GM18951 (cell line): ENCODE measurements at regions not wholly inside any gene's neighbourhood (a gene's known extent, or its start where the extent isn't known, plus 50 kb on each side); places are given as distances from the start of the nearest gene placed in this dataset.

Source experiments
- POLR2A ChIP-seq: IDR thresholded peaks from 4 replicates; pipeline ENCODE4 v1.6.1; 2011; ENCODE audit warnings: mild to moderate bottlenecking; ENCODE audit not compliant: insufficient read length, insufficient read depth; ENCODE audit errors: extremely low read depth
- in situ Hi-C: fragments of 300-500 bp; cut with MboI; formaldehyde crosslinking; loops from one replicate; pipeline ENCODE4 v1.12.0; 2022; ENCODE audit warnings: low sequenced_read_pairs, mixed read lengths, inconsistent platforms; ENCODE audit not compliant: unreplicated experiment

DNA sequence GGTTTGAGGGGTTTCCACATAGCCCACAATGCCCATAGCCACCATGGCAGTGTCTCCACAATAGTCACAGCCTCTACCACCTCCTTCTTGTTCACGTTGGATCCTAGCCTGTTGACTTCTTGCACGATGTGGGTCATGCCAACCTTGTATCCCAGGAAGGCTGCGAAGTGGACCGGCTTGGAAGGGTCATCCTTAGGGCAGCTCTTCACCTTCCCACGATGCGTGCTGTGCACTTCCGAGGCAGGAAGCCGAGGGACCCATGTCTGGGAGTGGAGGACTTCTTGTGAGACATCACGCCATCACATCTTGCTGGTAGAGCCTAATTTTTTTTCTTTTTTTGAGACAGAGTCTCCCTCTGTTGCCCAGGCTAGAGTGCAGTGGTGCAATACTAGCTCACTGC, 144.6 kb upstream of the ASB18 start:
- in situ Hi-C loops = no loop called here
- no peak for TF ChIP-seq POLR2A

DNA sequence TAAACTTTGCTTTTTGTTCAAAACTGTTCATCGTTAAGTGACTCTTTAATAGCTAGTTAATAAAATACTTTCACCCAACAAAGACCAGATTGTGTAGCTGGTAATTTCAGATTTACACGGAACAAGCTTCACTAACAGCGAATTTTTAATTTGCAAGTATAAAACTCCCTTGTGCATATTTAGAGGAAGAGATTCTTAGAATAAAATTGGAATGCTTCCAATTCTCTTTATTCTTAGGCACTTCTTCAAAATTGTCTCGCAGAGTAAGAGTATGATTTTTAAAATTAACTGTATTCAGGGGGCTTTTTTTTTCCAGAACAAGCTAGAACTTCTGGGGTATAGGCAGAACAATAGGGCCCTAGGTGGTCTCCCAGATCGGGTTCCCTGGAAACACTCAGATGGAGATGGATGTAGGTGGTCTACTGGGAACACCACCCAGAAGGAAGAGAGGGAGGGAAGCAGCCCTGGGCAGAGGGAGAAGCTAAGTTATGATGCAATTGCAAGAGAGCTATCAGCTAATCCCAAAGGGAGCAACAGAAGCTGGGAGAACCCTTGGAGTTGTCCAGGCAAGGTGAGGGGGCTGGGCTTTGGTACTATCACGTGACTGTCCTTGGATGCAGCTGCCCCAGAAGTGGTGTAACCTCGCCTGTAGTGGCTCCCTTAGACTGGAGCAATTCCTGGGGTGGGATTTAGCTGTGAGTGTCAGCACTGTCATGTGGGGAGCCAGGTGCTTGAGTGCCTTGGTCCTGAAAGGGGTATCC, 151.7 kb upstream of the ASB18 start:
- in situ Hi-C loops = no loop called here
- TF ChIP-seq POLR2A = no peak

DNA sequence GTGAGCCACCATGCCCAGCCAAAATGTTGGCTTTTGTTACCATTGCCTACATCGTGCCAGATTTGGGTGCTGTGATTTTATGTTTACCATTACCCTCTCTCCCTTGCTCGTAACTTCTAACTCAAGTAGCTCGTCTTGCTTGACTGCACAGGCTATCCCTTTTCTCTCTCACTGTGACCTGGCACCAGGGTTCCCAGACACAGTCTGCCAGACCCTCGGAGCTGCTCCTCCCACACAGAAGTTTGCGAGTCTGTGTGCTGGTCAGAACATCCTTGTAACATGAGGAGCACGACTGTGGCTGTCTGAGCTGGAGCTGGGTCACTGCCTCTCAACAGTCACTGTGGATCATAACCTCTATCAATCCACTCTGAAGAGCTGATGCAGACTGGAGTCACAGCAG, 152.5 kb upstream of the ACKR3 start:
- TF ChIP-seq POLR2A = no peak
- in situ Hi-C loops = no loop called here

DNA sequence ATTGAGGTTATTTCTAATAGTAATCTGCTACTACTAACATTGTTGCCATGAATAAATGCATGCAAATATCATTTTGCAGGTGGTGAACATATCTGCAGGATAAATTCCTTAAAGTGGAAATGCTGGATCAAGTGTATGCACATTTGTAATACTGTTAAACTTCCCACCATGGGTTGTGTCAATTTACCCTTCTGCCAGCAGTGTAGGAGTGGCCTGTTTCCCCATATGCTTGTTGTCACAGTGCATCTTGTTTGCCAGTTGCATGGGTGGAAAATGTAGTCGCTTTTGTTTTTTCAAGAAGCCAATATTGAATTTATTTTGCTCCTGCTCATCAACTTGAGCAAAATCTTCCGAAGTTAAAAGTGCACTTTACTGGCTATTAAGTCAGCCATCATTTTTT, 139.0 kb upstream of the ACKR3 start:
- in situ Hi-C loops = no loop called here

DNA sequence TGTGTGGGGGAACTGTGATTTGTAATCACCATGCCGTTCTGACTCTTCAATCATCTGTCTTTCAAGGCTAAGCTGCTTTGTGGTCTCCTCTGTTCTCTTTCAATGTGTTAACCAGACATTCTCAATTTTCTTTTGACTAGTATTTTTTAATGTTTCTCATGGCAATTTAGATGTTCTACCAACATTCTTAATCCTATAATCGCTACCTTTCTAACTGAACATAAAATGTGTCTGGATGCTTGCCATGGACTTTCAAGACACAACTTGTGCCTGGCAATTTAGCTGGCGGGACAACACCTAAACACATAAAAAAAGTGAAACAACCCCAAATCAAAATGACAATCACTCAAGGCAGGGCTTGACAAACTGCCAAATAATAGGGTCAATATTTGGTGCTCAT, 135.0 kb upstream of the ACKR3 start:
- no peak for TF ChIP-seq POLR2A
- in situ Hi-C loops = no loop called here

More for the DNA sequence above, 139.0 kb upstream of the ACKR3 start:
- no peak for TF ChIP-seq POLR2A

DNA sequence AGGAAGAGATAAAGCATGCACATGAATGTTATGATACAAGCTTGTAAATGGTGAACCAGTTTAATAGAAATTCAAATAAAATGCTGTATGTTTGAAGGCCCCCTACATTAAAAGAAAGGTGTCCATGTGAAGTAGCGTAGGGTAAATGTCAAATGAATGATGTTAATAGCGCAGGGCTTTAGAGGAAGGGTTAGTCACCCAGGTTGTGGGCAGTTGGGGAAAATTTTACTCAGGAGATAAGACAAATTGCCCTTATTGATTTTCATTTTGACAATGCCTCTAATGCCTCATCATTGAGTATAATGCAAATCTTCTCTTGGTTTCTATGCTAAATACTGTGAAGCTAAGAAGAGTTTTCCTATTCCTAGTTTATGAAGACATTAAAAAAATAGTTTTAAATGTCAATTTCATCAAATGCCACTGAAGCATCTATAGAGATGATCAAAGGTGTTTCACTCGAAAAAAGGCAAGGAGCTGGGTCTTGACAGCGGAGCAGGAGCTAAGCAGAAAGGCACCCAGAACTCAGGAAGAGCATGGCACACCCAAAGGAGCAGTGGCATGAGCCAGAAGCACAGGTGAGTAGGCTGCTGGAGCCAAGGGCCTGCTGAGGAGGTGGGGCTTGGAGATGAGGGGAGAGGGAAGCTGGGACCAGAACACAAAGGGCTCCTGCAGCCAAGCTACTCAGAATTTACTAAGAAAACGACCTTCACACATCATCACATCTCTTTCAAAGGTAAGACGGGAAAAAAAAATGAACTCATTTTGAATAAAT, 129.3 kb upstream of the ACKR3 start:
- in situ Hi-C loops = no loop called here
- no peak for TF ChIP-seq POLR2A

DNA sequence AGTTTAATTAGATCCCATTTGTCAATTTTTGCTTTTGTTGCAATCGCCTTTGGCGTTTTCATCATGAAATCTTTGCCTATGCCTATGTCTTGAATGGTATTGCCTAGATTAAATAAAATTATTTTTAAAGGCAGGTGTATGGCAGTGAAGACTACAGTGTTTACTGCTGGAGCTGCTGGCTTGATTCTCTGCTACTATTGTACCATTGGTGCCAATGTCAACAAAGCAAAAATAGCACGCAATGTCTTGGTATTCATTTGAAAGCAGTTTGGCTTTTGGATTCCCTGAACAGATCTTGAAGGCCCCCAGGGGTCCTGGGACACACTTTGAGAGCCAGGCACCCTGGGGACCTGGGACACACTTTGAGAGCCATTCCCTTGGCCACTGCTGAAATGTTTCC, 125.4 kb upstream of the ACKR3 start:
- in situ Hi-C loops = no loop called here

DNA sequence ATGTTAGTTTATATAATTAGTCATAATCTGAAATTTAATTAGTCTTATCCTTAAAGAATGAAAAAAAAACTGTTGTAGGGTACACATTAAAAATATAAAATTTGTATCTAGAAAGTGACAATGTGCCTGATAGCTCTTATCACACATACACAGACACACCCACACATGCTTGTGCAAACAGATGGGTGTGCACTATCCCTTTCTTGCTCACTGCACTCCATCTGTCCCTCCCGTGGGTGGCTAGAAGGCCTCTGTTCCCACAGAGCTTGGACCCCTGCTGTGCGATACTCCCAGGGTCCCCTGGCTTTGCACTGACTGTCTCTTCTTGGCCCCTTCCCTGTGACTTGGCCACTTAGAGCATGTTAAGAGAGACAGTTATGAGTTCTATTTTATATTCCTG, 123.9 kb upstream of the ACKR3 start:
- in situ Hi-C loops = no loop called here
- no peak for TF ChIP-seq POLR2A

More for the DNA sequence above, 125.4 kb upstream of the ACKR3 start:
- TF ChIP-seq POLR2A = no peak

DNA sequence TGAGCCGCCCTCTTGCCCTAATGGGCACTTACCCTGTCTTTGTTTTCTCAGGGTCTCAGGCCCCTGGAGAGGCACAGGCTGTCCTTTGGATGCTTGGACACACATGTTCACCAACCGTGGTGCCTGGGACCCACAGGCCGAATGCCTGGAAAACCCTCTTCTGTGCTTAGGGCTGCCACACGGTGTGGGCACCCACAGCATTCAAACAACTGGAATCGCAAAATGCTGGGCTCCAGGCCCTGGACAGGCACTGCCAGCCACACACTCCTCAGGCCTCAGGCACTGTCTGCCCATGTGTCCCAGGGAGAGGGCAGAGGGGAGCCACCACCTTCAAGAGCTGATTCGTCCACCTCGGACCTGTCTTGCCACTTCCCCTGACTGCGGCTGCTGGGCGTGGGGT, 123.1 kb upstream of the ACKR3 start:
- no peak for TF ChIP-seq POLR2A
- in situ Hi-C loops = no loop called here

DNA sequence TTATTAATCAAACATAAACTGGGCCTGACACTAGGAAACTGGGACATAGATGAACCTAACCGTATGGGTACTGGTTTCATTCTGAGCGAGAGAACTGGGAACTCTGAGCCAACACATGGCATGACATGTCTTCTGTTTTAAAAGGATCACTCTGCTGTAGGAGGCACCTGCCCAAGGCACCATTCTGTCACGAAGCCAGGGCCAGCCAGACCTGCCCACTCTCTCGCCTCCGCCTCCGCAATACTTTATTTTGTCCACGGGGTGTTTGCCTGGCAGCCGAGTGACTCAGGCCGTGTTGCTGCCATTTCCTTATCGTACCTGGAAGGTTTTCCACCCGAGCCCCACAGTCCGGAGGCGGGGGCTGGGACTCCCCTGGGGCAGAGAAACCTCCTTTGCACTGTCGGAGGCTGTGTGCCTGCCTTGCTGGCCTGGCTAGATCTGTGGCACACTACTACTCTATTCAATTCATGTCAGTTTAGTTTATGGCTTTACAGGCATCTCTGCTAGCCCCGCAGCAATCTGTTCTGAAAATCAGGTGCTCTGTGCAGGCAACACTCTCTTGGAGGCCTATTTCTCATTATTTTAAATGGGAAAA, 120.4 kb upstream of the ACKR3 start:
- no peak for TF ChIP-seq POLR2A
- in situ Hi-C loops = no loop called here

DNA sequence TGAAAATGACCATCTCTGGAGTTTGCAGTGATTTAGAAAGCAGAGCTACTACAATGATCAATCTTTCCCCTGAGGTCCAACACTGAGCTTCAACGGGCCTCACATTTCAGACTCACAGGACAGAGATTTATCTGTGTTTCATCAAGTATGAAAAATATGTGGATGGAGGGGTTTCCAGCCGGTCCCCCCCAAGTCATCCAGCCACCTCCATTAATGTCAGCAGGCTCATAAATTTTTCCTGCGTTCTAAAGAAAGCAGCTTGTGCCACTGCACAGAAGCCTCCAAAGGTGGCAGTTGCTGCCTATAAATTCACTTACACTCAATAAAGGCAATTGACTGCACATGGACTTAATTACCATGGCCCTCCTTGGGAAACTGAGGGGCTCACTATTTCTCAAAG, 117.4 kb upstream of the ACKR3 start:
- no peak for TF ChIP-seq POLR2A
- in situ Hi-C loops = no loop called here

DNA sequence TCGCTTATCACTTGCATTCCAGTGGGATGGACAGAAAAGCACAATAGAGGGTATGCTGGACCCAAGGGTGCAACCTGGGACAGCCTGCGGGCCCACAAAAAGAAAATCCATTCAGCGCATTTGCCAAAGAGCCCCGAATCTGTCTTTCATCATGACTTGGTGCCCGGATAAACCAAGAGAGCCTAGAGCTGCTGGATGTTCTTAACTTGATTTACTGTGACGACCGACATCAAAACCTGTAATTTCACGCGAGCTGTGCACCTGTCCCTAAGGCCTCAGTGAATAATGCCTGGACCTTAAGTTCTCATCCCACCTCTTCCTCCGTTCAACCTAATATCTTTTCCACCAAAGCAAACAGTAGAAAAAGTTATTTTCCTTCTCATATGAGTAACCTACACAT, 115.5 kb upstream of the ACKR3 start:
- TF ChIP-seq POLR2A = no peak
- in situ Hi-C loops = no loop called here

DNA sequence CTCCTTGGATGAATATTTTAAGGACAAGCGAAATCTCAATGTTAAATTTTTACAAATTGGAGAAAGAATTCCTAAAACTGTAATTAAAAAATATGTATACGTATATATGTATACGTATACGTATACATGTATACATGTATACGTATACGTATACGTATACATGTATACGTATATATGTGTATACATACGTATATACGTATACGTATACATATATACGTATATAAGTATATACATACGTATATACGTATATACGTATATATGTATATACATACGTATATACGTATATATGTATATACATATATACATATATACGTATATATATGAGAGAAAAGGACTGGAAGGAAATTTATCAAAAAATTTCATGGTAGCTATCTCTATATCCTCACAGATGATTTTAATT, 110.2 kb upstream of the ACKR3 start:
- in situ Hi-C loops = no loop called here
- no peak for TF ChIP-seq POLR2A

DNA sequence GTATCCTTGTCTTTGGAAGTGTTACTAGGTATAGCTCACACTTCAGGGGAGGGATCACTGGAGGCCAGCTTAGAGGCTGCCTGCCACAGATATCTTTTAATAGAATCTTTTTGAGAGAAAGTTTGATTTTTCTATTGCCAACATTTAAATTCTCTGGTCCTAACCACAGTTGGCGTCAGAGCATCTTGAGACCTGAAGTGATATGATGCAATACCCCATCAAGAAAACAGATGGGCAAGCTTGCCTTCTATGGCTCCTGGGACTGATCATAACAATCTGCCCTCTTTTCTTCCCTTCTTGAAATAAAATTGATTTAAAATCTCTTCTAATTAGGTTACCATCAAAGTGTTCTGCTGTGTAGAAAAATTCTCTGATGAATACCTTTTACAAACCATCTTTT, 105.5 kb upstream of the ACKR3 start:
- in situ Hi-C loops = no loop called here
- no peak for TF ChIP-seq POLR2A
